Neural progenitor cell (in vitro differentiated cells): ENCODE measurements at regions not wholly inside any gene's neighbourhood (a gene's known extent, or its start where the extent isn't known, plus 50 kb on each side); places are given as distances from the start of the nearest gene placed in this dataset.

Experiments used
- EZH2 ChIP-seq: fragments of 200-600 bp; sonication (generic); IDR thresholded peaks from 2 replicates; pipeline ENCODE4 v1.6.1; 2017; ENCODE audit warnings: antibody characterized with exemption, mild to moderate bottlenecking, moderate library complexity
- TF ChIP-seq, protein P1 (sequence below): fragments of 200-600 bp; sonication (generic); IDR thresholded peaks from 2 replicates; pipeline ENCODE4 v1.5.1; 2017; ENCODE audit warnings: antibody characterized with exemption, mild to moderate bottlenecking

DNA sequence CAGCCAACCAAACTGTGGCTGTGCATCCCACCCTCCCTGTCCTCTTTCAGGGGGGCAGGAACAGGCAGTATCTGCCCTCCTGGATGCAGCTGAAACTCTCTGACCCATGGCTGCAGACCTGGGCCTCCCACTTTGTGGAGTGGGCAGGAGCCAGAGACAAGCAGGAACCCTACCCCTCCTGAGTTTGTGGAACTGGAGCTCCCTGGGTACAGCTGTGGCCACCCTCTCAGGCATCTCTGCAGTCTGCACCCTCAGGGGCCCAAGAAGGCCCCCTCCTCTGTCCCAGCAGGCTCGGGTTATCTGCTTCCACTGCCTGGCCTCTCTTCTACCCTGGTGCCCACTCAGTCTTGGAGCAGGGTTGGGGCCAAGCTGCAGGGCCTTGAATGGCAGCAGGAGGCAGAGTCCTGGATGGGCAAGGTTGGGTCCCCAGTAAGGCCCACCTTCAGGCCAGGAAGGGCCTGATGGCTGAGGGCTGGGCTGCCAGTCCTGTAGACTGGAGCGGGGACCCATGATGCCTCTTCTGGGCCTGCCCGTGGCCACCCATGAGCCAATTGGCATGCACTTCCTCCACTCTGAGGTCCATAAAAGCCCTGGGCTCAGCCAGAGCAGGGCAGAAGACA lies 619.9 kb downstream of the KIF4B start:
- TF ChIP-seq, protein P1, sequence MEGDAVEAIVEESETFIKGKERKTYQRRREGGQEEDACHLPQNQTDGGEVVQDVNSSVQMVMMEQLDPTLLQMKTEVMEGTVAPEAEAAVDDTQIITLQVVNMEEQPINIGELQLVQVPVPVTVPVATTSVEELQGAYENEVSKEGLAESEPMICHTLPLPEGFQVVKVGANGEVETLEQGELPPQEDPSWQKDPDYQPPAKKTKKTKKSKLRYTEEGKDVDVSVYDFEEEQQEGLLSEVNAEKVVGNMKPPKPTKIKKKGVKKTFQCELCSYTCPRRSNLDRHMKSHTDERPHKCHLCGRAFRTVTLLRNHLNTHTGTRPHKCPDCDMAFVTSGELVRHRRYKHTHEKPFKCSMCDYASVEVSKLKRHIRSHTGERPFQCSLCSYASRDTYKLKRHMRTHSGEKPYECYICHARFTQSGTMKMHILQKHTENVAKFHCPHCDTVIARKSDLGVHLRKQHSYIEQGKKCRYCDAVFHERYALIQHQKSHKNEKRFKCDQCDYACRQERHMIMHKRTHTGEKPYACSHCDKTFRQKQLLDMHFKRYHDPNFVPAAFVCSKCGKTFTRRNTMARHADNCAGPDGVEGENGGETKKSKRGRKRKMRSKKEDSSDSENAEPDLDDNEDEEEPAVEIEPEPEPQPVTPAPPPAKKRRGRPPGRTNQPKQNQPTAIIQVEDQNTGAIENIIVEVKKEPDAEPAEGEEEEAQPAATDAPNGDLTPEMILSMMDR: no peak
- TF ChIP-seq EZH2: no peak
